Activated CD8-positive, alpha-beta memory T cell treated with anti-CD3 and anti-CD28 coated beads for 24 hours (primary cell): ENCODE measurements at regions not wholly inside any gene's neighbourhood (a gene's known extent, or its start where the extent isn't known, plus 50 kb on each side); places are given as distances from the start of the nearest gene placed in this dataset.

ENCODE experiments used
- DNase-seq: peaks from one replicate; pipeline ENCODE4 v3.0.0-alpha.2; 2020

DNA sequence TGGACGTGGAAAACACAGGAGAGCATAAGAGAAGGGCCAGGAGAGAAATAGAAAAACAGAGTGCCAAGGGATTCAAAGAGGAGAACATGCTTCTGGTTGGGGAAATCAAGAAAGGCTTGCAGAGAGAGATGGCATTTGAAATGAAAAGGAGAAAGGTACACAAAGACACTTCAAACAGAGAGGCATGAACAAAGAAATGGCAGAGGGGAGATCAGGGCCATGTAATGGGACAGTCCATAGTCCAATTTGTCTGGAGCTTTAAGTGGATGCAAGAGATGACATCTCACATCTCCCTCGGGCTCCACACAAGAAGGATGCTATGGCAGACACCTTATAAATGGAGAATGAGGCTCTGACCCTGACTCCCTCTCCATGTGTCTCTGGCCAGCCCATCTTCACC lies 331.1 kb downstream of the MLLT3 start:
- no peak for DNase-seq

DNA sequence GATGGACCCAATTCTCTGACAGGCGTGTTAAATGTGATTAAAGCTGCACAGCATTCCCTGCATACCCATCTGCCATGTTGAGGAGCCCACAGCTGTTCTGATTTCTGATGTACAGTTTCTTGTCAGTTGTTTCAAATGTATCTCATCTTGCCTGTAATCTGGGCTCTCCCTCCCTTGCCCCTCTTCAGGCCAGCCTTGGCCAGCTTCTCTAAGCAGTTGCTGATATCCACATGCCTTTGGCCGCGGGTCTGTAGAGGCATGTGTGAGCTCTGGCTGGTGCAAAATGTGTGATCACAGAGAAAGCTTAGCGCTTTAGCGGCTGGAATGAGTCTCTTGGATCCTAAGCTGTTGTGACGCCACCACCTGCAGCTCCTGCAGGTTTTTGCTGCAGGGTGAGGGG lies 332.0 kb downstream of the MLLT3 start:
- DNase-seq = no peak

DNA sequence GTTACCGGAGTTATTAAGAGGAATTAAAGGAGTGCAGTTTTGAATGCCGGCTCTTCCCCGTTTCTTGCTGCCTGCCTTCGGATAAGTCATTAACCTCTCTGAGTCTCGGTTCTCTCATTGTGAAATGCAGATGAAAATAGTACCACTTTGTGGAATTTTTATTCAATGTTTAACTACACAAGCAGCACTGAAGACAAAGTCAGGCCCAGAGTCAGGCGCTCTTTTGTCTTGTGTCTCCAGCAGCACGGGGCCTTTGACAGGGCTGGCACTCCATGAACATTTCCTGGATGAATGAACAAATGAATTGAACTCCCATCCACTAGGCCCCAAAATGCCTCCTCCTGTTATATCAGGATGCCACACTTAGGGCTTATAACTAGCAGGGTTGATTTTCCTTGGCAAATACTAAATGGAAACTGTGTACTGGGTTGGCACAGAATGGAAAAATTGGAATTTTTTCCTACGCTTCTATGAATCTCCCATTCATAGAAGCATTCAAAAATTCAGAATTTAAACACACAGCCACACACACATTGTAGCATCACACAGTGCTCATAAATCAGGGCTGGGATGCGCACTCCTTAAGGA lies 332.8 kb downstream of the MLLT3 start:
- no peak for DNase-seq

DNA sequence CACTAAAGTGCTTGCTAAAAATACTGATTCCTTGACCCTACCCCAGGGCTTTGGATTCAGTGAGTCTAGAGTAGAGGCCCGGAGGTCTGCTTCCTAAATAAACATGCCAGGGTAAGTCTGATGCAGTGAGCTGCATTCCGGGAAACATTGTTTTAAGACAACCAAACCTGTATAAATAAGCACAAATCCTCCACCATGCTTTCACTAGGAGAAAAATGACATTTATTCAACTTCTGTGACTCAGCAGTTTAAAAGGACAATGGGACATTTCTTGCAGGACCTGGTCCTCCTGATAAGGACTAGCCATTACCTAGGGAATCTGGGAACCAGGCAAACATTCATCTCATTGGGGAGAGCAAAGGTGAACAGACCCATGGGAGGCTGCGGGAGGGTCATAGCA lies 335.3 kb downstream of the MLLT3 start:
- DNase-seq = no peak

DNA sequence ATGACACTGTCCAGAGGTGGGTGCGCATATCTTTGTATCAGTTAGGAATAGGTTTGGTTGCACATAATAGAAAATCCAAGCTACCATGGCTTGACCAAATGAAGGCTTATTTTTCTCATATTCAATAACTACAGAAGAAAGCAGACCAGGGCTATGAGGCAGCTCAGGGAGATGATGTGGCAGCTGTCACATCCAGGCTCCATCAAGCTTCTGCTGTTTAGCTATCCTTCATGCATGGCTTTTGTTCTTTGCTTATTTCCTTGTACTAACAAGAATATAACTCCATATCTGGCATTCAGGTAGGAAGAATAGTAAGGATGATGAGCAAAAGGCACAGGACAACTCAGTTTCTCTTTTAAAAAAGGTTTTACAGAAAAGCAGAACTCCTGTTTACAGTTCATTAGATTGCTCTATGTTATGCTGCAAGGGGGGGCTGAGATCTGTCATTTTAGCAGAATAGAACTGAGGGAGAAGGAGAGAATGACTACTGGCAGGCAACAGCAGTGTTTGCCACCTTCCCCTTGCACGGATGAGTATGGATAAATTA lies 336.1 kb downstream of the MLLT3 start:
- DNase-seq = no peak

DNA sequence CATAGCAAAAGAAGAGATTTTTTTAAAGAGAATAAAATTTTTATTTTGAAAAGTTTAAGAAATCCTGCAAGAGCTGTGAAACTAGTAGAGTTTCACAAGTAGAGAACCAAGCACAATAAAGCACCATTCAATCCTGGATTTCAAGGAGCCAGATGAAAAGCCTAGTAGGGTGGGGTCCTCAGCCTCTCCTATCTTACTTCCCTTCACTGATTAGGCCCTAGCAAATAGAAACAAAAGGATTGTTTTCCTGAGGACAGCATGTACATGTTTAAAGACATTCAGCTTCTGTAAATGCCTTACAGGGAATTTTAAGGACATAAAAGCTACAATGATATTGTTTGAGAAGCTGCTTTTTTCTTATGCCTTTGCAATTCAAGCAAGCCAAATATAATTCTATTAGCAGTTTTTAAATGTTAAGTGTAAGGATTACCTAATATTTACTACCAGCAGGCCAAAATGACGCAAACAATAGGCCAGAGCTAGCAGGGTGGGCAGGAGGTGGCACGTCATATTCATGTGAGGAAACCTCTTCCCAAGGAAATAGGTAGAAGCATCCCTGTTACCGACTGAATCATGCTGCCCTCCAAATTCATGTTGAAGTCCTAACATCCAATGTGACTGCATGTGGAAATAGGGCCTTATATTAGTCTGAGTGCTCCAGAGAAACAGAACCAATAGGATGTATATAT lies 337.6 kb downstream of the MLLT3 start:
- no peak for DNase-seq

DNA sequence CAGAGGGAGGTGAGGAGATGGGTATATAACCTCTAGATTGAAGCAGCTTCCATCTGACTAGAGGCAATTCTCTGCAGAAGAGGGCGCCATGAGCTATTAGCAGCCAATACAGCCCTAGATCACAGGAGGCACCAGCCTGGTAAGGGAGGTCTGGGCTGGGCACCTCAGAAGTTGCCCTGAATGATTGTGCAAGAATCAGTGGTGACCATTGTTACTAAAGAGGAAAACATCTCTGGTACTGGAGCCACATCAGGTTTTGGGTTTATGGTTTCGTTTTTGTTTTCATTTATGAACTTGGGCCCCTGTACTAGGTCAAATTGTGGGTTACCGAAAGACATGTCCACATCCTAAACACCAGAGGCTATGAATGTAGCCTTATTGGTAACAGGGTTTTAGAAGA lies 342.0 kb downstream of the MLLT3 start:
- DNase-seq = no peak

DNA sequence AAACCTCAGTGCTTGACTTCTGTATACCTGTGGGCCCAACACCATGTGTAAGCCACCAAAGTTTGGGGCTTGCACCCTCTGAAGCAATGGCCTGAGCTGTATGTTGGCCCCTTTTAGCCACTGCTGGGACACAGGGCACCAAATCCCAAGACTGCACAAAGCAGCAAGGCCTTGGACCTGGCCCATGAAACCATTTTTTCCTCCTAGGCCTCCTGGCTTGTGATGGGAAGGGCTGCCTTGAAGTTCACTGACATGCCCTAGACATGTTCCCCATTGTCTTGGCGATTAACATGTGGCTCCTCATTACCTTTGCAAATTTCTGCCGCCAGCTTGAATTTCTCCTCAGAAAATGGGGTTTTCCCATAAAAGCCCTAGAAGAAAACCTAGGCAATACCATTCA lies 345.5 kb downstream of the MLLT3 start:
- no peak for DNase-seq

DNA sequence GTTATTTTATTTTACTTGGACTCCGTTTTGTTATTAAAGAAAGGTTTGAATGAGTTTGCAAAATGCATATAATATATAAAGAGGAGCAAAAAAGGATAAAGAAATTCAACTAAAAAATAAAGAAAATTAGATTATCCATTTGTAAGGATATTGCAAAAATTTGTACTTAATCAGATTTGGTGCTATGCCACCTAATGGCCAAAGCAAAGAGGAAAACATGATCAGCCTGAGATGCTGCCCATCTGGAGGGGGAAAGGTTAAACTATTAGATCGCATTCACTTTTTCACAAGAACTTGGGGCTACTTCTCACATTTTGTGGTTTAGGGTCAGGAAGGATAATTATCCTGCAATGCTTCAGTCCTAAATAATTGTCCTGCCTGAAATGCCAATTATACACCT lies 350.6 kb downstream of the MLLT3 start:
- no peak for DNase-seq

DNA sequence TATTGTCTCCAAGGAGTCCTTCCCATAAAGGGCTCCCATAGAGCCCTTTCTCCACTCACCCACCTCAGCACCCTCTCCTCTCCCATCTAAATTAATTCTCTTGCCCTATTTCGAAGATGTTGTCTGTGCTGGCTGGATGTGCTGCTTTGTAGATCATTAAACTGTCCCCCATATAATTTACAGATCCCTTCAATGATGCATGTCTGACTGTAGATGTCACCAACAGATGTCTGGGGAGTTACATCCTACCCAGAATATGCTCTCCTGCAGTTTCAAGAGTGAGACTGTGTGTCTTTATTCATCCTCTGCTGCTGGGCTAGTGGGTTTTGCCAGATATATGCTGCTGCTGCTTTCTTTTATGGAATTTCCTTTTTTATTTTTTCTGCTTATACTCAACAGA lies 351.2 kb downstream of the MLLT3 start:
- DNase-seq = no peak

DNA sequence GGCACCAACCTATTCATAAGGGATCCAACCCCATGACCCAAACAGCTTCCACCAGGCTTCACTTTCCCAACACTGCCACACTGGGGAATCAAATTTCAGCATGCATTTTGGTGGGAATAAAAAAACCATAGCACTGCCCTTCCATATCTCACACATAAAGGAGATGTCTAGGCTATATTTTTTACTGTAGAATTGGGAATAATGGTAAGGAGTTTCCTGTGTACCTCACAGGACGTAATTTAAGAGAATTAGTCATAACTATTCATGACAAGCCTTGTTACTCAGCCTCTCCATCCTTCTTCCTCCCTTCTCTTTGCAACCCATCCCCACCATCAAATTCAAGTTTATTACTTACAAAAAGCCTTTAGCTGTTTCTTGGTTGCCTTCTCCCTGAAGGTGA lies 352.1 kb downstream of the MLLT3 start:
- no peak for DNase-seq

DNA sequence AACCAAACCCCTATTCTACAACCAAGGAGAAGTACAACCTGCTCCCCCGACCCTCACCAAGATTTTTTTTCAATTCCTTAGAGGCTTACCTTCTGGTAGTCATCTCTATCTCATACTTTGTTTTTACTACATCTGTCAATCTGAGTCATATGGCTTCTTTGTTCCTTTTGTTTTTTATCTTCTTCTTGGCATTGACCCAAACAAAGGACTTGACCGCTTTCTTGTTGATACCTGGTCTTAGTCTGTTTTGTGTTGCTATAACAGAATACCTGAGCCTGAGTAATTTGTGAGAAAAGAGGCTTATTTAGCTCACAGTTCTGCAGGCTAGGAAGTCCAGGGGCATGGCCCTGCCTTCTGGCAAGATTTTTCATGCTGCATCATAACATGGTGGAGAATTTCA lies 352.7 kb downstream of the MLLT3 start:
- no peak for DNase-seq

DNA sequence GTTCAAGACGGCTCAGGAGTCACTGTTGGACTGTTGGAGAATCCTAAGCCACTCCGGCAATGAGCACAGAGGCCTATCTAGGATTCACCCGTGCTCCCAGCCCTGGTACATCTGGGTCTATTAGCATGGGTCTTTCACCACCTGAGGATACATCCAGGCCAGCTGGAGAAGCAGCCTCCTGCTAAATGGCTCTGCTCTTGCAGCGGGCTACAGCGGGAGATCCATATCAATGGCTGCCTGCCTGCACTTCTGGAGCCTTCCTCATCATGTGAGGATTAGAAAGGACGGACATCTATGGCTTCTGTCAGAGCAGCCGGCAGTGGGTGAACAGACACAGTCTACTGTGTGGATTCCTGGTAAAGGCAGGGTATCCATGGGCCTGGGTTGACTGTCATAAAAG lies 357.4 kb downstream of the MLLT3 start:
- DNase-seq = no peak

DNA sequence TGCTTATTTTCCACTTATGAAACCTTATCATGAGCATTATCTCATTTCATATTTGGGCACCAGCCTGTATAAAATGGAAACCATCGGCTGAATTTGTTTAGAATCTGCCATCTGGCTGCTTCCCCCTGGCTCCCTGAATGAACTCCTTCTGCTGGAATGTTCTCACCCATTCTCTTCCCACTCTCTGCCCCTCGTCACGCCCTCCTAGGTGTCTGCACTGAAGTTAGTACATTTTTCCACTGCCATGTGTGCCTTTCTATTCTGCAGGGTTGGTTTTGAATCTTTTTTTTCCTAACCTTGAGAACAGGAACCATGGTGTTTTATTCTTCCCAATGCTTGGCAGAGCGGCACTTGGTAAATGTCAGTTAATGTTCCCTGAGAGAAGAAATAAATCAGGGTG lies 359.7 kb downstream of the MLLT3 start:
- DNase-seq = no peak

DNA sequence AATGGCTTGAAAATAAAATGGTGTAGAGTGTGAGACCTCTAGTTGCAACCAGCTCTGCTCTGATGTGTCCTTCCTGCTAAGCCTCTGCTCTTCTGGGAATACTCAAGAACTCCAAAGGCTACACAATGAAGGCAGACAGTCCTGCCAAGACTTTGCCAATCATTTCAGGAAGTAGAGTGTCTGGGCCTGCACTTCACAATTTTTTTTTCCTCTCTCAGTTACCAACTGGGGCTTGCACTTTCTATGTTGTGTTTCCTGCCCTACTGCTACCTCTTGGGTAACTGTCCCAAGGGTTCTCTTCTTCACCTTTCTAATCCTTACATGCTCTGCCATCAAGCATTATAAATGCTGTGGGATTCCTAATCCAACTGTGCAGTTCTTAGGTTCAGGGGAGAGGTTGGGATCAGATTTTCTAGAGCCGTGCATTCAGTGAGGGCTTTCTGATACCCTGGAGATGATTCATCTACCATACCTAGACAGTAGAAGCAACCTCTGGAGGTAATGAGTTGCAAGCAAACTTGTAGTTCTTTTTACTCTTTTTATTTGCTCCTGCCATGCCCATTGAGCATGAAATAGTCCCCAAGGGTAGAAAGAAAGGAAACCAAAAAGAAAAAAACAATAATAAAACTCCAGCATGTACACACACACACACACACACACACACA lies 365.9 kb downstream of the MLLT3 start:
- DNase-seq = no peak

DNA sequence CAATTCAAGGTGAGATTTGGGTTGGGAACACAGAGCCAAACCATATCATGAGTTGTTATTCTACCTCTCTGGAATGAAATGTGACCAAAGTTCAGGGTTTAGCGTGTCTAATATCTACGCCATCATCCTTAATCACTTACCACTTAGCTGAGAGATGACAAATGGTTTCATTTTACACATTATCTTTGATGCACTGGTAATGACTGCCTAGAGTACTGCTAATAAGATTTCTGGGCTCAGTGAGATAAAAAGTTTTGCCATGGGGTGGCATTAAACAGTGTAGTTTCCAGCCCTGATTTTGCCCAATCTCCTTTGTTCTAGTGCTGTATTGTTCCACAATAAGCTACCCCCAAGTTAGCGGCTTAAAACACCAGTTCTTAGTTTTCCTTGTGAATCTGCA lies 367.2 kb downstream of the MLLT3 start:
- DNase-seq = no peak

DNA sequence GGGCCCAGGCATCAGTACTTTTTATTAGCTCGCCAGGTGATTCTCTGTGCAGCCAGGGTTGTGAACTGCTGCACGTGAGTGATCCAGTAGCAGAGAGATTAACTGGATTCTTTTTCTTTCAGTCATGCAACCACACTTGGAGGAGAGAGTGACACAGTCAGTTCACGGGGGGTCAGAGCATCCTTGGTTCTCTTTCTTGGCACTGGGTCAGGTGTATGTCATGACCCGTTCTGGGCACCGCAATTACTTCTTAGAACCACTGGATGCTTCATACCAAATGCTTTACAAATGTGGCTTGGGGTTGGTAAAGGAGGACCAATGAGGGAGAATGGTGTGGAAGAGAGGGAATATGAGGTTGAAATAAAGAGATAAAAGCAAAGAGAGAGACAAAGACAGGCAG lies 368.7 kb downstream of the MLLT3 start:
- DNase-seq = no peak

DNA sequence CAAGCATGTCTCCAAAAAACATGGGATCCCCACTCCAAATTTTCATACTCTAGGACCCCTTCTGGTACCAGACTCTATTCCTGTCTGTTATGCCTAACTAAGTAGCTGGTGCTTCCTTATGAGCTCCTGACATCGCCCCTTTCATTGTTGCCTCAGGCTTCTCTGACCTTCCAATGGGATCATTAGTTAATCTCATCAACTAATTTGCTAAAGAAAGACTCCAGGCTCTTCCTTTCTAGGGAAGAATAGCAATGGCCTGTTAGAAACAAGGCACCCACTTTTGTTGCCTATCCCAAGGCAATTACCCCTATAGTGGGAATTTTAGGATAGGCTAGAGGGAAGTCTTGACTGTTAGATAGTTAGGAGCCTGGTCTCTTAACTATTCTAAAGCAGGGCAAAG lies 369.5 kb downstream of the MLLT3 start:
- DNase-seq = no peak

DNA sequence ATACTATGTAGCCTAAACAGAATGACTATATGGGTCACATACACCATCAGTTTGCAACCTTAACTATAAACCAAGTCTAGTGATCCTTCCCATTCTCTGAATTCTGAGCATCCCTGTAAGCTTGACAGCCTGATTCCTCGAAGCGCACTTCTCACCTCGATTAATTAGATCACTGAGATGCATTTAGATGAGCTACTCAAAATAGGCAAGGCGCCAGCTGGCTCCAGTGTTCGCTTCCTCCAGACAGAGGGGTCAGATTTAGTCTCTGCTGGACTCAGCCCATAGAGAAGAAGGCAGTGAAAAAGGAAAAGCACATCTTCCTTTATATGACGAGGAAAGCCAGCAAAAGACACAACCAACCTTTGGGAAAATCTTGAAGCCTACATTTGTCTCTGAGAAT lies 371.5 kb downstream of the MLLT3 start:
- no peak for DNase-seq

DNA sequence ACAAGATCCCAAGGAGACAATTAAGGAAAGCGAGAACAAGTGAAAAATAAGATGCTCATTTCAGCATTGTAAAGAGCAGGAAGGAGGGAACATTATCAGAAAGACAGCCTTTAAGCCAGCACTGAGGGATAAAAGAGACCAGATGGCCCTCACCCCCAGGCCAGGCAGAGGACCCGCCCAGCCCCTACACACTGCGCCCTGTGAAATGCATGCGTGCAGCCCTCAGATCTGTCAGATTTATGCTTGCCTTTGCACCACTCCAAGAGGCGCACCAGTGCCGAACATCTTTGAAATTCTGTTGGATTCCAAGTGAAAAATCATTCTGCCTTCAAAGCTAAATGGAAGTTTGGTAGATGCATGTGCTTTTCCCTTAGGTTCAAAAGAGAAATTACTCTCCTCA lies 378.0 kb downstream of the MLLT3 start:
- no peak for DNase-seq

DNA sequence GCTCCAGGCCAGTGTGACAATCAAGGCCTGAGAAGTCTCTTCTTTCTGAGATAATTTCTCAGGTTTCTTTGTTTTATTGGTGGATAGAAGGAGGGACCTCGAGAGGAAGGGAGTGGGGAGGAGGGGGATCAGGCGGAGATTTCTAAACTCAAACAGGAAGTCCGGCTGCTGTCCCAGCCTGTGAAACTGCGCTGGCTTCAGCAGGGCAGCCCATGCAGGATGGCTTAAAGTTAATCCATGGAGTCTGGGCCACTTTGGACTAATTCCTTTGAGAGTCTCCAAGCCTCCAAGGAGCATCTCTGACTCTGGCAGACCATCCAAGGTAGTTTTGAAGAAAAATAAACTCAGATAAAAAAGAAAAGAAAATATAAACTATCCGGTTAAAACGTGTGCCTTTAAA lies 378.5 kb downstream of the MLLT3 start:
- no peak for DNase-seq

DNA sequence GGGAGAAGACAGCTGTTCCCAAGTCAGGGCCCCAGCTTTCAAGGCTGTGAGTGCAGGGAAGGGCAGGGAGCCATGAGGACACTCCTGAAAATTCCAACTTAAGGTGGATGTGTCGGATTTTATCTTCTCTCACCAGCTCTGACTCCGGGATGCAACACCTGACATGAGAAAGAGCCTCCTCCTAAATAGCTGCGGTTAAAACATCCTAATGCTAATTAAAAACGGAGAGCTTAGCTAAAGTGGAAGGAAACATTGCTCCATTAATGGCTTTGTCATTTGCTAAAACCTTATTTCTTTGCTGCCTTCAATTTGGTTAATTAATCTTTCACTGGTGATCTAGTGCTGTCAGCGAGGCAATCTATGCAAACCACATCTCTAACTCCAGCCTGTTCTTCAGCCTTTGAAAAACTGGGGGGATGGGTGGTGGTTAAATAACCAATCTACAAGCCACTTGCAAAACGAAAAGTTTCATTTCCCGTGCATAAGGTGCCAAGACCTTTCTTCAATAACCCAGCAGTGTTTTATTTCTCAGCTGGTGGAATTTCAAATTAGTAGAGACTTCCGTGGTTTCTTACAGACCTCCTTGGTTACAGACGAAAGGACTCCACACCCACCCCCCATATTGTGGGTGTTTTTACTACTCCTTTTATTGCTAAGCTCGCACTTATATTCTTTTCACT lies 379.6 kb downstream of the MLLT3 start:
- no peak for DNase-seq

DNA sequence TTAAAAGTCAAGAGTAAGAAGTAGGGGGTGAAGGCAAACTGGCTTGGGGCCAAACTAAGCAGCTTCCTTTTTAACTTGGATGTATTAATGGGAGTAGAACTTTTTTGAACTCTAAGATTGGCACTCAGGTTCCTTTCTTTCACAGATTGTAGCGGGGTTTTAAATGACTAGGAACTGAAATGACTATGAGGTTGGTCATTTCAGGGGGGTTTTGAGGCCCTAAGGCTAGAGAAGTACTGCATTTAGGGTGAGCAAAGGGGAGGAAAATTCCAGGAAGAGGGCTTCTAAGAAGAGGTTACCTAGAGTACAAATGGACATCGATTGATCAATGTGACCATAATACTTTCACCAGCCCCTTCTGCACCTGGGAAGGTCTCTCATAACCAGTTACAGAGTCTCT lies 381.8 kb downstream of the MLLT3 start:
- no peak for DNase-seq

DNA sequence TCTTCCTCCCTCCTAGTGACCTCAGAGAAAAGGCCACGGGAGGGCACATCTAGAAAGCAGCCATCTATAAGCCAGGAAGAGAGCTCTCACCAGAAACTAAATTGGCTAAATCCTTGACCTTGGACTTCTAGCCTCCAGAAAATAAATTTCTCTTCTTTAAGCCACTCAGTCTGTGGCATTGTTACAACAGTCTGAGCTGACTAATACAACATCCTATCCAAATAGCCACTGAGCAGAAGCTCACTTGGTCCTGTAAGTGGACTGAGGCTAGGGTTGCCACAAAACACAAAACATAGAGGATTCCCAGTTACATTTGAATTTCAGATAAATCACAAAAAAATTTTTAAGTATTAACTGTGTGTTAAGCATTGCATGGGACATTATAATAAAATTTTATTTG lies 383.4 kb downstream of the MLLT3 start:
- DNase-seq = no peak
